Activated T-cell treated with anti-CD3 and anti-CD28 coated beads, Interleukin-2, amount 50 U/mL, for 24 hours (primary cell): ENCODE measurements at regions not wholly inside any gene's neighbourhood (a gene's known extent, or its start where the extent isn't known, plus 50 kb on each side); places are given as distances from the start of the nearest gene placed in this dataset.
"Not testable (repeated sequence)": the region's sequence is repeated elsewhere in the genome, so short reads cannot be mapped to it uniquely, and the experiment has no call there.

ENCODE experiments used
- DNase-seq: peaks from one replicate; pipeline ENCODE4 v3.0.0-alpha.2; 2020
- H3K27ac Mint-ChIP-seq: 2 replicates; pipeline ENCODE4 v1.8.0; 2020; ENCODE audit warnings: mild to moderate bottlenecking, mixed read lengths
- H3K27me3 Mint-ChIP-seq: 2 replicates; pipeline ENCODE4 v1.8.0; 2020; ENCODE audit warnings: mixed read lengths
- H3K36me3 Mint-ChIP-seq: 2 replicates; pipeline ENCODE4 v1.8.0; 2020; ENCODE audit warnings: low read depth, mixed read lengths
- H3K4me1 Mint-ChIP-seq: 2 replicates; pipeline ENCODE4 v1.8.0; 2020; ENCODE audit warnings: low read depth, mixed read lengths
- H3K4me3 Mint-ChIP-seq: 2 replicates; pipeline ENCODE4 v1.8.0; 2020; ENCODE audit warnings: mild to moderate bottlenecking, moderate library complexity, mixed read lengths
- H3K9me3 Mint-ChIP-seq: 2 replicates; pipeline ENCODE4 v1.8.0; 2020; ENCODE audit warnings: mixed read lengths

DNA sequence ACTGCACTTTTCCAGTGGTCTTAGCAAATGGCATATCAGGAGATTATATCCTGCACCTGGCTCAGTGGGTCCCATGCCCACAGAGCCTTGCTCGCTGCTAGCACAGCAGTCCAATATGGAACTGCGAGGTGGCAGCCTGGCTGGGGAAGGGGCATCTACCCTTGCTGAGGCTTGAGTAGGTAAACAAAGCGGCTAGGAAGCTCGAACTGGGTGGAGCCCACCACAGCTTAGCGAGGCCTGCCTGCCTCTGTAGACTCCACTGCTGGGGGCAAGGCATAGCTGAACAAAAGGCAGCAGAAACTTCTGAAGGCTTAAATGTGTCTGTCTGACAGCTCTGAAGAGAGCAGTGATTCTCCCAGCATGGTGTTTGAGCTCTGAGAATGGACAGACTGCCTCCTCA lies 71.0 kb upstream of the IRX4 start:
- H3K4me1 Mint-ChIP-seq: not testable (repeated sequence)

DNA sequence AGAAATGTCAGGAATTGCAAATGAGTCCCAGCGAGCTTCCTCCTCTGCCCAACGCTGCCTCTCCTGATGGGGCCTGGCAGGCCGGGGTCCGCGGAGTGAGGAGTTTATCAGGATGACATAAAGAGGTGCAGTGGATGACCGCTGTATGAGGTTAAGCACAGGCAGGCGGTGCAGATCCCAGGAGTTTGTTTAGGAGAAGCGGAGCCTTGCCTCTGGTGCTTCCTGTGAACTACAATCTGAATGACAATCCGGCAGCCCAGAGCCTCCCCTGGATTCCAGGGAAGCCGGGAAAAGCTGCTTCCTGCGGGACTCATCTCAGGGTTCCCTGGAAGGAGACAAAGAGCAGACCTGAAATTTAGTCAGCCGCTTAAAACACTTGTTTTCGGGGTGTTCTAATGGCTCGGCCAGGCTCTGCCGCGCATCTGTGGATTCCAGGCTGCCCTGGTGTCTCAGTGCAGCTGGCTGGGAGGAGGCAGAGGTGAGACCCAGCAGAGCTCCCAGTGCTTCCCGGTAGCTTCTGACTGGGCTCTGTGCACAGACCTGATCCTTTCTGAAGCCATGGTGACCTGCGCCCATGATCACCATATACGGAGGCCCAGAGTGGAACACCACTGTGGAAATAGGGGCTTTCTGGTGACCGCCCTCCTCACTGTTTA lies 69.8 kb upstream of the IRX4 start:
- Mint-ChIP-seq H3K4me3 (no peak overlapping the region), H3K9me3 (no peaks in the 10 kb centered on the region), H3K36me3 (no peaks in the 10 kb centered on the region), H3K4me1 (no peaks in the 10 kb centered on the region), H3K27ac (no peak overlapping the region), H3K27me3 (peaks cover 56% of the 10 kb centered on the region)
- no peak for DNase-seq

More for the DNA sequence above, 71.0 kb upstream of the IRX4 start:
- peaks cover 50% of the 10 kb centered on the region for H3K27me3 Mint-ChIP-seq
- H3K9me3 Mint-ChIP-seq, H3K4me3 Mint-ChIP-seq, H3K36me3 Mint-ChIP-seq, DNase-seq, H3K27ac Mint-ChIP-seq: not testable (repeated sequence)

DNA sequence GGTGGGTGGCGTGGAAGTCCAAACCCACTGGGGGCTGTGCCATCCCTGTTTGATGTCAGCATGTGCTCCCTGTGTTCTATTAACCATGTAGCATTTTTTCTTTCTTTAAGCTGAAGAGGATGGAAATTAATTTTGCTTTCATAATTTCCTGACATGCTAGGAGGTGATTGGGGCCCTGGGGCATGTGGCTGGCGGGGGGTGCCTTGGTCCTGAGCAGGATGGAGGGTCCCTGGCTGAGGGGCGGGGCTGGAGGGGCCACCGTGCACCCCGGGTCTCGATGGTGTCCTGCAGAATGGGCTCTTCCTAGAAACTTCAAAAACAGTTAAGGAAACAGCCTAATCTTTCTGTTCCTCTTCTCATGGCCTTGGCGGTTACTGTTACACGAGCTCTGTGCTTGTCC lies 69.3 kb upstream of the IRX4 start:
- Mint-ChIP-seq H3K4me3 (no peak overlapping the region), H3K36me3 (no peaks in the 10 kb centered on the region), H3K4me1 (no peaks in the 10 kb centered on the region), H3K9me3 (no peaks in the 10 kb centered on the region), H3K27me3 (peaks cover 59% of the 10 kb centered on the region), H3K27ac (no peak overlapping the region)
- no peak for DNase-seq

DNA sequence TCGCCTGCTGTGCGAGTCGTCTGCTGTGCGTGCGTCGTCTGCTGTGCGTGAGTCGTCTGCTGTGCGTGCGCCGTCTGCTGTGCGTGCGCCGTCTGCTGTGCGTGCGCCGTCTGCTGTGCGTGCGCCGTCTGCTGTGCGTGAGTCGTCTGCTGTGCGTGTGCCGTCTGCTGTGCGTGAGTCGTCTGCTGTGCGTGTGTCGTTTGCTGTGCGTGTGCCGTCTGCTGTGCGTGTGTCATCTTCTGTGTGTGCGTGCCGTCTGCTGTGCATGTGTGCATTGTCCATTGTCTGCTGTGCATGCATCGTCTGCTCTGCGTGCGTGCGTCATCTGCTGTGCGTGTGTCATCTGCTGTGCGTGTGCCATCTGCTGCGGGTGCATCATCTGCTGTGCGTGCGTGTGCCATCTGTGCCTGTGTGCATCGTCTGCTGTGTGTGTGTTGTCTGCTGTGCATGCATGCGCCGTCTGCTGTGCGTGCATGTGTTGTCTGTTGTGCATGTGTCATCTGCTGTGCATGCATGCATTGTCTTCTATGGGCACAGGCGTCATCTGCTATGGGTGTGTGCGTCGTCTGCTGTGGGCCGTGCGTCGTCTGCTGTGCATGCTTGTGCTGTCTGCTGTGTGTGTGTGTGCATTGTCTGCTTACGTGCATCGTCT lies 68.6 kb upstream of the IRX4 start:
- Mint-ChIP-seq H3K27me3 (peaks cover 66% of the 10 kb centered on the region), H3K27ac (no peak overlapping the region), H3K4me3 (no peak overlapping the region), H3K9me3 (no peaks in the 10 kb centered on the region), H3K36me3 (no peaks in the 10 kb centered on the region), H3K4me1 (no peaks in the 10 kb centered on the region)
- no peak for DNase-seq

DNA sequence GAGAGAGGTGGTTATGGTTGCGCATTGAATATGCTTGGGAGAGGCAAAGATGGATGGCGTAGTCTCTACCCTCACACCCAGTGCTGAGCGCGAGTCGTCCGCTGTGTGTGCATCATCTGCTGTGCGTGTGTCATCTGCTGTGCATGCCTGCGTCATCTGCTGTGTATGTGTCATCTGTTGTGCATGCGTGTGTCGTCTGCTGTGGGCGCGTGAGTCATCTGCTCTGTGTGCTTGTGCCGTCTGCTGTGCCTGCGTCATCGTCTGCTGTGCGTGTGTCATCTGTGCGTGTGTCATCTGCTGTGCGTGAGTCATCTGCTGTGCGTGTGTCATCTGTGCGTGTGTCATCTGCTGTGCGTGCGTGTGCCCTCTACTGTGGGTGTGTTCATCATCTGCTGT lies 68.0 kb upstream of the IRX4 start:
- no peak overlapping the region for H3K4me3 Mint-ChIP-seq
- no peak for DNase-seq
- H3K27me3 Mint-ChIP-seq: peaks cover 70% of the 10 kb centered on the region

DNA sequence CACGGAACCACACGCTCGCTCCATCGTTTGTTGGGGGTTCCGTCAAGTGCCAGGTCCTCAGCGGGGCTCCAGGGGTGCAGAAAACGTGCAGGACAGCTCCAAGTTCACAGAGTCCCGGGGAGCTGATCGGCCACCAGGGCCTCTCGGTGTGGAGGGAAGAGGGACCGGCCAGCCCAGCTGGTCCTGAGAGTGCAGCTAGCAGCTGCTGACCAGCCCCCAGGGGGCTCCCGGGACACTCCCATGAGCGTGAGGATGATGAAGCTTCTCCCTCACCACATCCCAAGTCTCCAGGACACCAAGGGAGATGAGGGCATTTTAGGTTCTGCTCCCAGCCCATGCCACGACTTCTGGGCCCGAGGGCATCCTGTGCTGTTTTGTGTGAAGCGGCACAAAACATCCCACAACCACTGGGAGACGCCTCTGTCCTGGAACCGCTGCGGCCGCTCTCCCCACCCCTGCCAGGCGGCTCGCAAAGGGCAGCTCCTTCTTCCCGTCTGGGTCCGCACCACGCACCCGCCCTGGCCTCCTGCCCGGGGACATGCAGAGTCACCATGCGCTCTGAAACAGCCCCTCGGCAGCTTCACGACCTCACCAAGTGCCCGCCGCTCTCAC lies 67.5 kb upstream of the IRX4 start:
- H3K4me3 Mint-ChIP-seq: no peak overlapping the region
- H3K9me3 Mint-ChIP-seq: no peaks in the 10 kb centered on the region
- no peaks in the 10 kb centered on the region for H3K36me3 Mint-ChIP-seq
- no peak for DNase-seq
- H3K27ac Mint-ChIP-seq: no peak overlapping the region
- H3K27me3 Mint-ChIP-seq: peaks cover 68% of the 10 kb centered on the region
- no peaks in the 10 kb centered on the region for H3K4me1 Mint-ChIP-seq

More for the DNA sequence above, 68.0 kb upstream of the IRX4 start:
- Mint-ChIP-seq H3K36me3 (no peaks in the 10 kb centered on the region), H3K4me1 (no peaks in the 10 kb centered on the region), H3K27ac (no peak overlapping the region), H3K9me3 (no peaks in the 10 kb centered on the region)

DNA sequence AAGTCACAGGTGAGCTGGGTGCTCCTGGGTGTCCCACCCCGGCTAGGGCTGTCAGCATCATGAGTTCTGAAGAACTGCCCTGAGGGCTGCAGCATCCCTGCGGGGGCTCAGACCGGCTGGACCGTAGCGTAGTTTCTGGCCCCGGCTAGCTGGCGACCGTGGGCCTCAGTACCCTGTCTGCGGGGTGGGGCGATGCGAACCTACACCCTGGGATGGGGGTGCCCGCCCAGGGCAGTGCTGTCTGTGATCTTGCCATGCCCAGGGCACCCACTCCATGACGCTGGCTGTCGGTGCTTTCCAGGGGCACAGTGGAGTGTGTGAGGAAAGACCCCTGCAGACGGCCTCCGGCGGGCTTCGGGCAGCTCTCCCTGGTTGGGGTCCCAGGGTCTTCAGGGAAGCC lies 66.5 kb upstream of the IRX4 start:
- Mint-ChIP-seq H3K4me3 (no peak overlapping the region), H3K9me3 (no peaks in the 10 kb centered on the region), H3K4me1 (no peaks in the 10 kb centered on the region), H3K27me3 (peaks cover 69% of the 10 kb centered on the region), H3K27ac (no peak overlapping the region), H3K36me3 (no peaks in the 10 kb centered on the region)
- DNase-seq: no peak

DNA sequence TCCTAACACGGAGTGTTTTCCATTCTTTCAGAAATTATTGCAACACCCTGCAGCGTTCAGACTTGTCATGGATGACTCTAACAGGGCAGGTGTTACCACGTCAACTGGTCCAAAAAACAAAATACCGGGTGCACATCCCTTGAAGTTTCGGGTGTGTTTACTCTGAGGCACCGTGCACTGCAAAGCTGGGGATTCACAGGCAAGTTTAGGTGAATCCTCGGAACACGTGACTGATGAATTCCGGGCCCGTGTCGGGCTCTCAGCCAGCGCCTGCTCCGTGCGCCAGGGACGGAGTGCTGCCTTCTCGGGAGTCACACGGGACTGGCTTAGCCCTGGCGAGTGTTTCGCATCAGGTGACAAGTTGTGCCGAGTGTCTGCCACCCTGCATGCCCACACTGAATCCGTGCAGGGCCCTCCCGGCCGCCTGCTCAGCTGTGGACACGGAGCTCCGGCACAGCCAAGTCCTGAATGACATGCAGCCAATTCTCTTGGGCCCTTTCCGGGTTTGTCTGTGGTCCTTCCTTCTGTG lies 66.0 kb upstream of the IRX4 start:
- Mint-ChIP-seq H3K27me3 (peaks cover 72% of the 10 kb centered on the region), H3K4me1 (no peaks in the 10 kb centered on the region), H3K4me3 (no peak overlapping the region), H3K27ac (no peak overlapping the region), H3K9me3 (no peaks in the 10 kb centered on the region), H3K36me3 (no peaks in the 10 kb centered on the region)
- DNase-seq: no peak

DNA sequence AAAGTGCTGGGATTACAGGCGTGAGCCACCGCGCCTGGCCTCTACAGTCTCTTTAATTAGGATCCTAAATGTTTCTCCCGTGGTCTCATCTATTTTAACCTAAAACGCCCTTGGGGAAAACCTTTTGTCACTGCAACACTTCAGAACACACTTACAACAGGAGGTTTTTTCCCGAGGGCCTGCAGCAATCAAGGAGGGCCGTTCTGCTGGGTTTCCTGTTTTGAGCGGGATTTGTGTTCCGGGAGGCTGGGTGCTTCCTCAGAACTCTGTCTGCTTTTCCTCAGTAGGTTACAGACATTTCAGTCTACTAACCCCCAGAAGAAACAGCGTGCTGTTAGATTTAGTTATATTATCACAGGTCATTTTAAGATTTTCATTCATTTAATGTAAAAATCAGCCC lies 65.4 kb upstream of the IRX4 start:
- no peak overlapping the region for H3K27ac Mint-ChIP-seq
- DNase-seq: no peak
- H3K4me1 Mint-ChIP-seq: no peaks in the 10 kb centered on the region
- no peaks in the 10 kb centered on the region for H3K36me3 Mint-ChIP-seq
- no peaks in the 10 kb centered on the region for H3K9me3 Mint-ChIP-seq
- H3K4me3 Mint-ChIP-seq: no peak overlapping the region
- H3K27me3 Mint-ChIP-seq: peaks cover 69% of the 10 kb centered on the region

DNA sequence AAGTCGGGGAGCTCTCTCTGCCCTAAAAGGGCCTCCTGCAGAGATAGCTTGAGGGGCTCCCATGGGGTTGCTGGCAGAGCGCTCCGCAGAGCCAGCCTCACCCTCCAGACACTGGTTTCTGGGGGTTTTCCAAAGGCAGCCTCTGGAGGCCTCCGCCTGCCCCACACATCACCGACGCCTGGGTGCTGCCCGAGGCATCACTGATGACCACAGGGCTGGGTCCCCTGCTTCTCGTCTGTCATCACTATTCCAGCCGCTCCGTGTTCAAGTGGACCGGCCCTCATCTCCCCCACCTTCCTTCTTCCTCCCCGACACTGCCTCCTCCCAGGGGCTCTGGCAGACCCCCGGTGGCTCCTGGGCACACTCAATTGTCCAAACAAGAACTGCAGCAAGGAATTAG lies 64.1 kb upstream of the IRX4 start:
- no peak overlapping the region for H3K27ac Mint-ChIP-seq
- no peaks in the 10 kb centered on the region for H3K36me3 Mint-ChIP-seq
- H3K4me3 Mint-ChIP-seq: no peak overlapping the region
- no peaks in the 10 kb centered on the region for H3K9me3 Mint-ChIP-seq
- H3K27me3 Mint-ChIP-seq: peaks cover 58% of the 10 kb centered on the region
- H3K4me1 Mint-ChIP-seq: no peaks in the 10 kb centered on the region
- DNase-seq: no peak

DNA sequence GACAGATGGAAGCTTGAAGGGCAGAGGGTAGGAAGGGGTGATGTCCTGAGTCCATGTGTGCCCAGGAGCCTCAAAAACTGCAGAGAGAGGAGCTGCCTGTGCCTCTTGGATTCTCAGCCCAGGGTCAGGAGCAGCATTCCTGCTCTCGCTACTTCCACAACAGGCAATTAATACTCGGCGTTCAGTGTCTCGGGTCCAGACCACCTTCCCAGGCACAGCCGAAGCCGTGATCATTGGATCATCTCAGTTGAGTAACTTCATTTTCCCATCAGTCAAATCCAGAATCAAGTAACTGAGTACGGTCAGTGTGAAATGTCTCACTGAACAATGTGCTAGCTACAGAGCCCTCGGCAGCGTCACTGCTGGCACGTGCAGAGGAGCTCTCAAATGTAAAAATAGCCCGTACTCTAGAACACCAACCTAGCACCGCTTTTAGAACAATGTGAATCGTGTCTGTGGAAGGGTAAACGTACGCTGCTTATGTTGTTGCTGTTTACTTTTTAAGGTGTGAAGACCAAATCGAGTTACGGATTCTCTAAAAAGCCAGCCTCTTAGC lies 63.5 kb upstream of the IRX4 start:
- Mint-ChIP-seq H3K9me3 (no peaks in the 10 kb centered on the region), H3K4me3 (no peak overlapping the region), H3K27ac (no peak overlapping the region), H3K27me3 (peaks cover 53% of the 10 kb centered on the region), H3K36me3 (no peaks in the 10 kb centered on the region), H3K4me1 (no peaks in the 10 kb centered on the region)
- DNase-seq: no peak

DNA sequence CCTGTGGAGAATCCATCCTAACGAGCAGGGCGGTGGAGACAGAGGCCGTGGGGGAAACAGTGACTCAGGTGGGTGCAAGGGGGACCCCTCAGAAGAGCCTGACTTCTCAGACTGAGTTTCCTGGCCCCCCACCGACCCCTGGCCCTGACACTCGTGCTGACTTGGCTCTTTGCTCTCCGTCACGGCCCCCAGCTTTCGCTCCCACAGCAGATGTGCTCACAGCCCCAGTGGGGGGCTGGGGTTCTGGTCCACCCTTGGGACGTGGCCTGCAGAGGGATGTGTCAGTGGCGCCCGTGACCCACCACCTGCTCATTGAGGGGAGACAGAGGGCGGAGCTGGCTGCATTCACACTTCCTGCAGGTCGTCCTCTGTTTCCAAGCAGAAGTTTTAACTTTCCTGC lies 62.9 kb upstream of the IRX4 start:
- no peak for DNase-seq
- H3K9me3 Mint-ChIP-seq: no peaks in the 10 kb centered on the region
- peaks cover 48% of the 10 kb centered on the region for H3K27me3 Mint-ChIP-seq
- no peak overlapping the region for H3K4me3 Mint-ChIP-seq
- H3K27ac Mint-ChIP-seq: no peak overlapping the region
- H3K36me3 Mint-ChIP-seq: no peaks in the 10 kb centered on the region
- no peaks in the 10 kb centered on the region for H3K4me1 Mint-ChIP-seq

DNA sequence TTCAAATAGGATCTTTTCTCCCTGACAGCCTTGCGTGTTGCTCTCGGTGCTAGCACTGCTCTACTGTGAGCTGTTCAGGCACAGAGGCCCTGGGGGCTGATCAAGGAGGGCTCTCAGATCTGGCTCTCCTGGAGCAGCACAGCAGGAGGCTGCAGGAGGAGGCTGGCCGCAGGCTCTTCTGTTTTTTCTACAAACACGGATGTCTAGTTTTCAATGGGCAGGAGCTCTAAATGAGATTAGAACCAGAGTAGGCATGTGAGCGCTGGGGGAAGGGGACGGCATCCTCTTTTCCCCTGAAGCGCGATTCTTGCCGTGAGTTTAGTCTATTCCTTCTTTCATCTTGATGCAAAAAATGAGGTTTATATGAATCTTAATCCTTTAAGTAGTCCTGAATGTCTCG lies 61.7 kb upstream of the IRX4 start:
- no peak overlapping the region for H3K27ac Mint-ChIP-seq
- peaks cover 43% of the 10 kb centered on the region for H3K27me3 Mint-ChIP-seq
- no peaks in the 10 kb centered on the region for H3K9me3 Mint-ChIP-seq
- H3K36me3 Mint-ChIP-seq: no peaks in the 10 kb centered on the region
- H3K4me3 Mint-ChIP-seq: no peak overlapping the region
- DNase-seq: no peak
- no peaks in the 10 kb centered on the region for H3K4me1 Mint-ChIP-seq

DNA sequence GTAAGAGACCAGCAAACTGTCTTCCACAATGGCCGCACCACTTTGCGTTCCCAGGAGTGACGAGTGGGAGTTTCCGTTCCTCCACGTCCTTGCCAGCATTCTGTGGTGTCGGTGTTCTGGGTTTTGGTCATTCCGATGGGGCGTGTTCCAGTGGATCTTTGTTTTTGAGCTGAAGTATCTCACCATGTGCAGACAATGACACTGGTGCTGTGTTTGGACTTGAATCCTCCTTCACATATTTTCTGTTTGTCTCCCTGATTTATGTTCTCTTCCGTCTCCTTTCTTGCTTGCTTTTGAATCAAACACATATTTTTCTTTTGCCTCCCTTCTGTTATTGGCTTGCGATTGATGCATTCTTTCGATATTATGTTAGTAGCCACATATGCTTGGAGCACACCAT lies 60.8 kb upstream of the IRX4 start:
- no peaks in the 10 kb centered on the region for H3K36me3 Mint-ChIP-seq
- DNase-seq: no peak
- H3K27ac Mint-ChIP-seq: no peak overlapping the region
- no peak overlapping the region for H3K4me3 Mint-ChIP-seq
- no peaks in the 10 kb centered on the region for H3K9me3 Mint-ChIP-seq
- H3K27me3 Mint-ChIP-seq: peaks cover 41% of the 10 kb centered on the region
- no peaks in the 10 kb centered on the region for H3K4me1 Mint-ChIP-seq

DNA sequence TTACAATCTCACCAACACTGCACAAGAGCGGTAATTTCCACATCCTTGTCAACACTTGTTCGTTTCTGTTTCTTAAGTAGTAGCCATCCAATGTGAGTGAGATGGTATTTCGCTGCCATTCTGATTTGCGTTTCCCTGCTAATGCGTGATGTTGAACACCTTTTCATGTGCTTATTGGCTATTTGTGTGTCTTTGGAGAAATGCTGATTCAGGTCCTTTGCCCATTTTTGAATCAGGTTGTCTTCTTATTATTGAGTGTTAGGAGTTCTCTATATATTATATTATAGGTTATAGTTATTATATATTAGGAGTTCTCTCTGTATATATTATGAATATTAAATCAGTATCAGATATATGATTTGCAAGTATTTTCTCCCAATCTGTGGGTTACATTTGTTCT lies 59.9 kb upstream of the IRX4 start:
- Mint-ChIP-seq H3K27ac (no peak overlapping the region), H3K27me3 (peaks cover 45% of the 10 kb centered on the region)

More for the DNA sequence above, 59.9 kb upstream of the IRX4 start:
- H3K4me3 Mint-ChIP-seq: no peak overlapping the region
- H3K4me1 Mint-ChIP-seq: no peaks in the 10 kb centered on the region
- DNase-seq: no peak
- no peaks in the 10 kb centered on the region for H3K36me3 Mint-ChIP-seq
- H3K9me3 Mint-ChIP-seq: no peaks in the 10 kb centered on the region
